NCI-H2227 (cell line): ENCODE measurements at regions not wholly inside any gene's neighbourhood (a gene's known extent, or its start where the extent isn't known, plus 50 kb on each side); places are given as distances from the start of the nearest gene placed in this dataset.
"Not testable (repeated sequence)": the region's sequence is repeated elsewhere in the genome, so short reads cannot be mapped to it uniquely, and the experiment has no call there.

Experiments used
- DNase-seq: peaks from one replicate; lab custom pipeline; 2025; ENCODE audit not compliant: unreplicated experiment; lab: John Stamatoyannopoulos, UW

DNA sequence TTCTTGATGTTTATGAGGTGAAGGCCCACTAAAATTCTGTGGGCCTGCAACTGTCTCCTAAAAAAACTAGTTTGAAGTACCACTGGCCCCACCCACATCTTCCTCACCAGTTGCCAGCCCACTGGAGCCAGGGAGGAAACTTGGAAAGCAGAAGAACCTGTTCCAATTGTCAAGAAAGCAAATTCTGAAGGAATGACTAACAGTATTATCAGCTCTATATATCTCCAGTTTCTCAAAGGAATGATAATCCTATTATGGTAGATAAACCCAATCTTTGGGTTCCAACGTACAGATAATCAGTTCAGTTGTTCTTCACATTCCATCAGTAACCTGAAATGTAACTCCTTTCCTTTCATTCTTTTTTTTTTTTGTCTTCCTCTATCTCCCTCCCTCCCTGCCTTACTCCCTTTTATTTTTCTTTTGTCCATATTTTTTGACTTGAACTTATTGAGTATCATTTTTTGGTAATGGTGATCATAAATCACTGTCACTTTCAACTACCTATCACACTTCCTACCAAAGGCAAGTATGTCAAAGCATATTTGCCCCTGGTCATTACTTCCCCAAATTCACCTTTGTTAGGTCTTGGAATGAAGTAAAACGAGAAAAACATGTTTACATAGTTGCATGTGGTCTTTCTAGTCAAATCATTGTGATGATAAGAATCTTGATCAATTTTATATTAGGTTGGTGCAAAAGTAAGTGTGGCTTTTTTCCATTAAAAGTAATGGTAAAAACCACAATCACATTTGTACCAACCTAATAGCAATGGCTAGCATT, 943.4 kb downstream of the TTLL7 start:
- DNase-seq = no peak

DNA sequence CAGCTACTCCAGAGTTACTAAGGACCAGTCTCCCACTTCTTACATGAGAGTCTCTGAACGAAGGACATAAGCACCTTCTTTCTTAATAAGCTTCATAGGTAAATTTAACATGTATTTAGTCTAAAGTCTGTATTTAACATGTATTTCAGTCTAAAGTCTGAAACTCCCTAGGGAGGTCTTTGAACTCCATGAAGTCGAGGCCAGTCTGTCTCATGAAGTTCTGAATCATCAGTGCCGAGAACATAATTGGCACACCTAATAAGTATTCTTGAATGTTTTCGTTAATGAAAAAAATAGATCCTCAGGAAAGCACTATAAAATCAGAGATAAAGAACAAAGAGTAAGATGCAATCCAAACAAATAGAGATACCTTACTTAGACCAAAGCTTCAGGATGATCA, 945.5 kb downstream of the TTLL7 start:
- DNase-seq = no peak

DNA sequence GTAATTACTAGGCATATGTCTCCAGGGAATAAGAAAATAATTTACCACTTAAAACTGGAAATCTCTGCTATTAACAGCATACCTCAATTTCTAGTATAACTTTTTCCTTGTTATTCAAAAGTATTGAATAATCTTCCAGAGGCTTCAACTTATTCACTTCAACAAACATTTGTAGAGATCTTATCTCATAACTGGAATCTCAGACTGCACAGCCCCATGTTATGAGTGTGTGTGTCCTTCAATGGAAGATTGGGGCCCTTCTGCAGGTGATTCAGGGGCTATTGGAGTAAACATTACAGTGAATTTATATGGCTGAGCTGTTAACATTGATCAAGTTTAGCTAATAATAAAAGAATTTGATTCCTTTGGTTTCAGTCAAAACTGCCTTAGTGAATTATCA, 946.1 kb downstream of the TTLL7 start:
- DNase-seq = no peak

- not testable (repeated sequence) for DNase-seq
Measured at GRCh38 chr1:83051053-83051452, 947.9 kb downstream of the TTLL7 start.

DNA sequence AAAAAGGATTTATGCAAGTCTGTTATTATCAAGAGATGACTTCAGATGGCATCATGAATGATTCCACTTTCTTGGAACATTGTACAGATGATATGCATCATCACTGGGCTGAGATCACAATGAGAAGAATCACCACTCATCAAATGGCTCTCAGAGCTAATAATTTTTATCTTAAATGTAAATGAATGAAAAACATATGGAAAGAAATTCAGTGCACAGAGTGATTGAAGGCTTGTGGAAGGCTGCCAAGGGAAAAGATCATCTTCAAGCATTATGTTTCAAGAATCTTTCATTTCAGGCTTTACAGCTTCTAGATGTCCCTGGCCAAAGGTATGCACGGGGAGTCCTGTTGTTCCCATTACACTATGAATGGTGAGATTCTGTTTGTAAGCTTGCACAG, 955.7 kb downstream of the TTLL7 start:
- DNase-seq = no peak

DNA sequence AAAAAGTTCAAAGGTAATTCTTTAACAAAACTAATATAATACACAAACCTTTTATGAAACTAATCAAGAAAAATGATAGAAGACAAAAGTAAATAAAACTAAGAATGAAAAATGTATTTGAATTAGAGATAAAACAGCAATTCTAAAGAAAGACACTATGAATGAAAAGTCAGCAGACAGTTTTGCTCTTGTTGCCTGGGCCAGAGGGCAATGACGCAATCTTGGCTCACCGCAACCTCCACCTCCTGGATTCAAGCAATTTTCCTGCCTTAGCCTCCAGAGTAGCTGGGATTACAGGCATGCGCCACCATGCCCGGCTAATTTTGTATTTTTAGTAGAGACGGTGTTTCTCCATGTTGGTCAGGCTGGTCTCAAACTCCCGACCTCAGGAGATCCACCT, 959.8 kb downstream of the TTLL7 start:
- DNase-seq = not testable (repeated sequence)

GRCh38 chr1:83034851-83035250, 964.1 kb downstream of the TTLL7 start:
- DNase-seq = no peak

DNA sequence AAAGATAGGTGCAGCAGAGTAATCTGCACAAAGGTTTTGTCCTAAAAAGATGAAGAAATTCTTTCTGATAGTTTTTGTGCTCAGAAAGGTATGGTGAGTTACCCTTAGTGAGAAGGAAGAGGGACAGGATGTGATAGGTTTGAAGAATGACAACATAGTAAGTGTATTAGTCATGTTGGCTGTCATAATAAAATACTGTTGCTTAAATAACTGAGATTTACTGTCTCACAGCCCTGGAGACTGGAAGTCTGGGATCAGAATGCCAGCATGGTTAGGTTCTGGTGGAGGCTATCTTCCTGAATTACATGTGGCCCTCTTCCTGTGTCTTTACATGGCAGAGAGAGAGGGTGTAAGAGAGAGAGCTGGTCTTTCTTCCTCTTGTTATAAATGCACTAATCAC, 965.2 kb downstream of the TTLL7 start:
- DNase-seq = no peak

- no peak for DNase-seq
Measured at GRCh38 chr1:83029916-83030315, 969.0 kb downstream of the TTLL7 start.

- no peak for DNase-seq
Measured at GRCh38 chr1:83029050-83029449, 969.9 kb downstream of the TTLL7 start.

DNA sequence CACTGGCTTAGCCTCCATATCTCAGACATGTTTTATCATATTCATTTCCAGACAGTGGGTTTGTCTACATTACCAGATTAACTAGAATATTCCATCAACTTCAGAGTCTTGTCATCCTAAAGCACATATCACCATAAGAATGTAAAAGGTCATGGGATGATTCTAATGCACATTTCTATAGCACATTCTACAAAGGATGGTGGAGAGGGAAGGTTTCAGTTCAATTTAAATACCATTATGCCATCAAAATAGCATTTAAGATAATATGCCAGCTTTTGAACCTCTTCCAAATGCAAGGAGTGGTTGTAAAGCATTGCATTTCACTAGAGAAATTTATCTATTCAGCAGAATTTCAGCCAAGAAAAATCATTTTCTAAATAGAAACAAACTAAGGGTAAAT, 970.5 kb downstream of the TTLL7 start:
- no peak for DNase-seq

DNA sequence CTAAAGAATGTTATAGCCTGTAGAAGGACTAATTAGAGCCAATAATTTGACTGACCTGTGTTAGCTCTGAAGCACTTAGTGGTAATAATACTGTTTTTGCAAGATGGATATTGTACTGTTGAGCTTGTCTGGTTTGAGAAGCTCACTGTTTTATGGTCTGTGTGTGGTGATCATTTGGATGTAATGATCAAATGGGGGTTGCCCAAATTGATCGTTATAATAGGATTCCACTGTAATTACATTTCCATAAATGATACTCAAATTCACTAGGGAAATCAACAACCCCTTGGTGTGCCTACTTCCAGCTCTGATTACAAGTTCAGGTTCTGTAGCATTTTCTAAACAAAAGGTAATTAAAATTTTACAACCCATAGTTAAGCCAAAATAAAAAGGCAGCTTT, 971.4 kb downstream of the TTLL7 start:
- no peak for DNase-seq

DNA sequence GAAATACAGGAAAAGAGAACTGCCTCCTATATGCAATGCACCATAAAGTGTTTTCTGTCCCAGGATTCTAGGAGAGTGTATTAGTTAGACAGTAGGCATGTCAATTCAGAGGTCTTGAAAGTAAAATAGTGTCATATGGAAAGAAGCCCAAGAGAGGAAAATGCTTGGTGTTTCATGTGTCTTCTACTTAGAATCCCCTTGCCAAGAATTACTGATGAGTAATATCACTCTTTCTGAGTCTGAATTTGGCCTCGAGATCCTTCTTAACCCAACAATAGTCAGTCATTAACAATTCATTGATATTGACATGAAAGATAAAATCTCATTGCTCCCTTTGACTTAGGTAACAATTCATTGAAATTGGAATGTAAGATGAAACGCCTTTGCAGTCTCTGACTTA, 972.2 kb downstream of the TTLL7 start:
- no peak for DNase-seq

DNA sequence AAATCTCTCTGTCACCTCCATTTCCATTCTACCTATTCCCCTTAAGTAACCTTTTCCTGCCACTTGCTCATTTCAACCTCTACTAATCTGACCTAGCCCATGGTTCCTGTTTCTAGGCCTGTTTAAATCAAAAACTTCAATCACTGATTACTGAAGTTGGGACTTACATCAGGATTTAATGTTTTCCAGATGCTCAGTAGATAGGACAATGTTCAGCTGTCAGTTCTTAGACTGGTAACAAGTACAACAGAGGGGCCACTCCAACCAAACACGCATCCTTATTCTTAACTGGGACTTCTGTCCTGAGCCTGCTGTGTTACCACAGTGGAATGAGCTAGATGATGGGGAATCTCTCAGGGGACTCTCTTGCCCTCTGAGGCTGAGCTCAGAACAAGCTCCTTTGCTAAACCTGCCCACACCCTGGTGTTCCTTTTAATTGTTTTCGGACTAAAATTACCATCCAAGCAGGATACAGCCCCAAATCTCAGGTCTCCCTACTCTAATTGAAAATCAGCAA, 974.6 kb downstream of the TTLL7 start:
- DNase-seq = no peak

DNA sequence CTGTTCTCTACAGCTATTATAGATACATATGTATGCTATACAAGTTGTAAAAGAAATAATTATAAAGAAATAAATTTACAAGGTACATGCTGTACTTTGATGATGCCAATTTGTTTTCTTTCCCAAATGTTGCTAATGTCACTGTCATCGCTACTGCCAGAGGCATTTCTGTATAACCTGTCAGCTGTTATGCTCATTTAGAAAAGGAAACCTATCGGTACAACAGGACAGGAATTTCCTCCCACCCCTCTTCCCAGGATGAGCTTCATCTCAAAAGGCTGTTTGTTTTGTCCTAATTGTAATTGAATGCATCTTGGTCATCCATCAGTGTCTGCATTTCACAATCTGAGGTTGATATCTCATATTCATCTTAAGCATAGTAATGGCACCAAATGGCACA, 975.7 kb downstream of the TTLL7 start:
- DNase-seq = no peak

- no peak for DNase-seq
Measured at GRCh38 chr1:83022206-83022605, 976.7 kb downstream of the TTLL7 start.

DNA sequence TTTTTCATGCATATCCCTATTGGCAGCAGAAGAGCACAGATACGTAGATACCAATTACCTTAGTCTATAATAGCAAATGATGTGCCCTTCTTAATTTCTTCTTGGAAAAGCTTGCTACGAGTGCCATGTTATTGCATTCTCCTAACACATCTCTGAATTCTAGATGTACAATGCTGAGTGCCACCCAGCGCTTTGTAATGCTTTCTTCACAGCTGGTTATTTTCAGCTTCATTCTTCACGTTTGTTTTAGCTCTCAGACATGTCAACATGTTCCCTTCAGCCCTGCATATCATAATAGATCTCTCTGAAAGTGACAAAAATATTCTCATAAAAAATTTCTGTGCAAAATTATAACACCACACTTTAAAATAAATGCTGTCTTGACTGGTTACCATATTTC, 981.2 kb downstream of the TTLL7 start:
- DNase-seq = no peak

DNA sequence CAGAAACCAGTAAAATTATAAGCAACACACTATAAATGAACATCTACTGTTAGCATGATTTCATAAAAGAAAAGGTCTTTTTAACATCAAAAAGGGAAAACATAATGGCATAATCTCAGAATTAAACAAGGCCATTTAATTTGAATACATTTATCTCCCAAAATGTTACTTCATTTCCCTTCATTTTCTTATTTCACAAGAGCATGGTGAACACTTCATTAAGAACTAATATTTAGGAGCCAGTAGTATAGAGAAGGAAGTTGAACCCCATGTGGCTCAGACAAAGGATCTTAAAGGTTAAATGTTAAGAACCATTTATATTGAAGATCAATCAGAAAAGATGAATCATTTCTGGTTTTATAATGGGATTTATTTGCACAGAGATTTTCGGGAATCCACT, 981.7 kb downstream of the TTLL7 start:
- DNase-seq = no peak

GRCh38 chr1:83016354-83016849, 982.5 kb downstream of the TTLL7 start:
- DNase-seq = no peak

- no peak for DNase-seq
Measured at GRCh38 chr1:83015163-83015562, 983.8 kb downstream of the TTLL7 start.

DNA sequence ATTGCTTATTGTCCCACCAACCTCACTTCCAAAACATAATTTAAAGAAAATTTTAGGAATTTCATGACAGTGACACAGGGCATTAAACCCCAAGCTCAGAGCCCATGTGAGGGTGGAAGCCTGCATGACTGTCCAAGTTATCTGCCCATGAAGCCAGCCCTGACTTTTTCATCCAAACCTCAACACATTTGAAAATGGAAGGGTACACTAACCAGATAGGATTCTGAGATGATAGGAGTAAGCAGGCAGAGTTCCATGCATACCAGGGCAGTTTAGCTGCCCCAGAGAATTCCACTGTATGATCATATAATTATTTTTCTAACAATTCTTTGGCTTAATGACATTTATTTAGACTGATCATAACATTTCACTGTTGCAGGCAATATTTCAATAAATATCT, 986.0 kb downstream of the TTLL7 start:
- DNase-seq = no peak

GRCh38 chr1:83011265-83011664, 987.7 kb downstream of the TTLL7 start:
- no peak for DNase-seq

DNA sequence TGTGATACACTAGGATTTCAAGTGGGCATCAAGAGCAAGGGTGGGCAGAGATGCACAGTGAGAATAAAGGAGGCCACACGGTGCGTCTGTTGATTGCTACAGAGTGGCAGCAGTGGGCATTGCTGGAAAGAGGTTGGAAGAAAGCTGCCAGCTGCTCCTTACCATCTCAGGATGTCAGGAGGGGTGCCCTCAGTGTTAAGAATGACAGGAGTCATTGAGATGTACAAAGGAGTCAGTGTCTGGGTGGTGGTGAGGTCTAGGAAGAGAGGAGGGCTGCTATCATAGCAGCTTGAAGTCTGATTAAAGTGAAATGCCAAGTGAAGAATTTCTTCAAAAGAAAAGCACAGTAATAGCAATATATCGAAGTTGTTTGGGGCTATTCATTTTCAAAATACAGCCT, 992.7 kb downstream of the TTLL7 start:
- DNase-seq = no peak
